Keratinocyte (primary cell): ENCODE measurements at regions not wholly inside any gene's neighbourhood (a gene's known extent, or its start where the extent isn't known, plus 50 kb on each side); places are given as distances from the start of the nearest gene placed in this dataset.

Source experiments
- DNase-seq: peaks from one replicate; pipeline ENCODE4 v3.0.0-alpha.2; 2011; ENCODE audit warnings: low read depth, missing footprints, low spot score
- FAIRE-seq: peaks from 2 replicates; lab custom pipeline; 2011; peaks lifted over from hg19 to GRCh38; lab: Jason Lieb, UNC
- H2AFZ ChIP-seq: 2 replicates; pipeline ENCODE4 v1.6.0; 2012; ENCODE audit warnings: low read length, control low read depth, inconsistent platforms; ENCODE audit not compliant: control insufficient read depth
- H3K27ac ChIP-seq: 2 replicates; pipeline ENCODE4 v1.5.1; 2011; ENCODE audit warnings: low read length; ENCODE audit not compliant: control insufficient read depth, insufficient read depth
- H3K27me3 ChIP-seq: 3 replicates; pipeline ENCODE4 v1.6.0; 2011; ENCODE audit warnings: low read length; ENCODE audit not compliant: control insufficient read depth, insufficient read depth; ENCODE audit errors: extremely low read depth
- H3K36me3 ChIP-seq, 2 experiments: 2 replicates in 1 of 2; 3 replicates in 1 of 2; pipeline ENCODE4 v1.5.1; 2011; ENCODE audit warnings: low read length in 2 of 2, mild to moderate bottlenecking in 1 of 2; ENCODE audit not compliant: control insufficient read depth in 2 of 2, insufficient read depth in 2 of 2; ENCODE audit errors: extremely low read depth in 1 of 2
- H3K4me1 ChIP-seq: 3 replicates; pipeline ENCODE4 v1.5.1; 2011; ENCODE audit warnings: low read length; ENCODE audit not compliant: control insufficient read depth, insufficient read depth; ENCODE audit errors: extremely low read depth
- H3K4me2 ChIP-seq: 3 replicates; pipeline ENCODE4 v1.6.0; 2011; ENCODE audit warnings: low read depth, low read length; ENCODE audit not compliant: control insufficient read depth, insufficient read depth; ENCODE audit errors: extremely low read depth
- H3K4me3 ChIP-seq, 3 experiments: fragments of 200-600 bp in 1 of 3; sonication (generic) in 1 of 3; 2 replicates in 2 of 3; 3 replicates in 1 of 3; pipeline ENCODE4 v1.5.1; 2011 to 2016; ENCODE audit warnings: low read length in 3 of 3, mild to moderate bottlenecking in 3 of 3, control low read depth in 2 of 3, inconsistent platforms in 1 of 3, low read depth in 1 of 3, mixed read lengths in 1 of 3, mixed run types in 1 of 3, moderate library complexity in 1 of 3; ENCODE audit not compliant: control insufficient read depth in 2 of 3, insufficient read depth in 2 of 3; ENCODE audit errors: extremely low read depth in 1 of 3
- H3K79me2 ChIP-seq: 2 replicates; pipeline ENCODE4 v1.6.0; 2012; ENCODE audit warnings: low read length; ENCODE audit not compliant: control insufficient read depth, insufficient read depth
- H3K9ac ChIP-seq: 3 replicates; pipeline ENCODE4 v1.6.0; 2011; ENCODE audit warnings: low read length; ENCODE audit not compliant: control insufficient read depth, insufficient read depth; ENCODE audit errors: extremely low read depth
- H3K9me1 ChIP-seq: 3 replicates; pipeline ENCODE4 v1.6.0; 2011; ENCODE audit warnings: low read length; ENCODE audit not compliant: control insufficient read depth, insufficient read depth; ENCODE audit errors: extremely low read depth
- H3K9me3 ChIP-seq: 2 replicates; pipeline ENCODE4 v1.5.1; 2012; ENCODE audit warnings: low read depth, low read length; ENCODE audit not compliant: control insufficient read depth
- H4K20me1 ChIP-seq: 3 replicates; pipeline ENCODE4 v1.6.0; 2011; ENCODE audit warnings: low read length; ENCODE audit not compliant: control insufficient read depth, insufficient read depth; ENCODE audit errors: extremely low read depth
- CTCF ChIP-seq, 3 experiments: IDR thresholded peaks in 1 of 3; conservative IDR thresholded peaks in 1 of 3; optimal IDR thresholded peaks in 1 of 3; 2 replicates in 2 of 3; 3 replicates in 1 of 3; pipeline versions ENCODE3 to v1.5.1; 2011; ENCODE audit warnings: low read length in 3 of 3, mild to moderate bottlenecking in 3 of 3, moderate library complexity in 2 of 3, control low read depth in 1 of 3, inconsistent platforms in 1 of 3; ENCODE audit not compliant: insufficient read depth in 2 of 3; ENCODE audit errors: extremely low read depth in 1 of 3
- EZH2 ChIP-seq: IDR thresholded peaks from one replicate; pipeline ENCODE4 v1.6.1; 2012; ENCODE audit warnings: inconsistent platforms, mild to moderate bottlenecking, low read length, moderate library complexity
- dilution Hi-C: fragments of 300-500 bp; cut with MboI; formaldehyde crosslinking; loops from one replicate; pipeline ENCODE4 v1.7.0; 2020; ENCODE audit warnings: low sequenced_read_pairs; ENCODE audit not compliant: extremely low pct_ligation_motif_present

- no peaks in the 10 kb centered on the region for H3K36me3 ChIP-seq
- dilution Hi-C loops = no loop called here
- H3K27ac ChIP-seq = no peak overlapping the region
- no peak overlapping the region for H2AFZ ChIP-seq
- no peak overlapping the region for H3K4me3 ChIP-seq
- H3K79me2 ChIP-seq = no peaks in the 10 kb centered on the region
- no peak overlapping the region for H3K9ac ChIP-seq
- no peak for DNase-seq
- TF ChIP-seq EZH2 (no peak), CTCF (optimal IDR thresholded peaks at IDR 0.05 in 1 of 3, IDR thresholded peaks at IDR 0.05 in 1 of 3, conservative IDR thresholded peaks at IDR 0.05 in 1 of 3; ENCODE audit: extremely low read depth in 1 of 3, insufficient read depth in 2 of 3, low read length in 3 of 3) (no peak)
- H3K4me1 ChIP-seq = peaks cover 2% of the 10 kb centered on the region
- FAIRE-seq = no peak
- H3K9me1 ChIP-seq = no peaks in the 10 kb centered on the region
- H3K4me2 ChIP-seq = no peak overlapping the region
- no peaks in the 10 kb centered on the region for H3K27me3 ChIP-seq
- no peaks in the 10 kb centered on the region for H4K20me1 ChIP-seq
- H3K9me3 ChIP-seq = no peaks in the 10 kb centered on the region
These were observed 311.8 kb upstream of the KIF2A start for GRCh38 chr5:61994171-61994570.

- Histone ChIP-seq H3K4me2 (no peak overlapping the region), H4K20me1 (no peaks in the 10 kb centered on the region), H3K9ac (no peak overlapping the region), H3K4me1 (peaks cover 14% of the 10 kb centered on the region), H3K9me1 (no peaks in the 10 kb centered on the region), H3K36me3 (no peaks in the 10 kb centered on the region), H3K79me2 (no peaks in the 10 kb centered on the region), H3K9me3 (no peaks in the 10 kb centered on the region), H3K4me3 (no peak overlapping the region), H3K27me3 (no peaks in the 10 kb centered on the region), H2AFZ (no peak overlapping the region), H3K27ac (no peak overlapping the region)
- FAIRE-seq (no peak), DNase-seq (no peak)
- dilution Hi-C loops = no loop called here
- no peak for TF ChIP-seq CTCF (optimal IDR thresholded peaks at IDR 0.05 in 1 of 3, IDR thresholded peaks at IDR 0.05 in 1 of 3, conservative IDR thresholded peaks at IDR 0.05 in 1 of 3; ENCODE audit: extremely low read depth in 1 of 3, insufficient read depth in 2 of 3, low read length in 3 of 3)
- no peak for TF ChIP-seq EZH2
These were observed 310.5 kb upstream of the KIF2A start for GRCh38 chr5:61995486-61995885.
